Caco-2 (cell line): ENCODE measurements at regions not wholly inside any gene's neighbourhood (a gene's known extent, or its start where the extent isn't known, plus 50 kb on each side); places are given as distances from the start of the nearest gene placed in this dataset.
"Not testable (repeated sequence)": the region's sequence is repeated elsewhere in the genome, so short reads cannot be mapped to it uniquely, and the experiment has no call there.

Experiments used
- BruUV-seq: library from RNA; stranded (reverse); fragments of 400-500 nt; replicated peaks from 2 replicates; lab custom pipeline; 2021; lab: Mats Ljungman, UMichigan
- CTCF ChIA-PET: fragments of 300-600 bp; sonication (Branson Sonifier 250); formaldehyde crosslinking; loops from one replicate; lab custom pipeline; 2022; ENCODE audit warnings: antibody characterized with exemption; lab: Charles Lee
- POLR2A ChIA-PET: fragments of 300-600 bp; sonication (Branson Sonifier 250); formaldehyde crosslinking; loops from one replicate; lab custom pipeline; 2022; ENCODE audit warnings: antibody characterized with exemption; lab: Charles Lee
- DNase-seq, 2 experiments: peaks; one replicate each; pipeline versions ENCODE4 v3.0.0 to v3.0.0-alpha.2; 2020 to 2022
- H3K27me3 ChIP-seq: replicated peaks from 2 replicates; pipeline ENCODE4 v1.6.0; 2011; ENCODE audit warnings: low read length; ENCODE audit not compliant: control insufficient read depth, insufficient read depth
- H3K36me3 ChIP-seq: 2 replicates; pipeline ENCODE4 v1.5.1; 2011; ENCODE audit warnings: low read length; ENCODE audit not compliant: control insufficient read depth, insufficient read depth
- H3K4me1 ChIP-seq: fragments of 250-450 bp; sonication (Bioruptor Pico); 2 replicates; pipeline ENCODE4 v1.5.1; 2020; ENCODE audit warnings: mild to moderate bottlenecking
- H3K4me3 ChIP-seq: 2 replicates; pipeline ENCODE4 v1.5.1; 2011; ENCODE audit warnings: low read depth, mild to moderate bottlenecking, control low read depth, low read length
- H3K9me3 ChIP-seq: fragments of 250-450 bp; sonication (Bioruptor Pico); 2 replicates; pipeline ENCODE4 v1.5.1; 2020; ENCODE audit warnings: mild to moderate bottlenecking, moderate library complexity
- H3K27ac Mint-ChIP-seq: one replicate; pipeline ENCODE4 v1.8.0; 2022; ENCODE audit warnings: mixed read lengths; ENCODE audit not compliant: unreplicated experiment
- H3K27me3 Mint-ChIP-seq: one replicate; pipeline ENCODE4 v1.8.0; 2022; ENCODE audit warnings: mixed read lengths; ENCODE audit not compliant: insufficient read depth, unreplicated experiment
- H3K36me3 Mint-ChIP-seq: one replicate; pipeline ENCODE4 v1.8.0; 2022; ENCODE audit warnings: mild to moderate bottlenecking, mixed read lengths; ENCODE audit not compliant: insufficient read depth, unreplicated experiment
- H3K4me1 Mint-ChIP-seq: one replicate; pipeline ENCODE4 v1.8.0; 2022; ENCODE audit warnings: low read depth, mixed read lengths; ENCODE audit not compliant: unreplicated experiment
- H3K4me3 Mint-ChIP-seq: one replicate; pipeline ENCODE4 v1.8.0; 2022; ENCODE audit warnings: mild to moderate bottlenecking, moderate library complexity, mixed read lengths; ENCODE audit not compliant: unreplicated experiment
- H3K9me3 Mint-ChIP-seq: one replicate; pipeline ENCODE4 v1.8.0; 2022; ENCODE audit warnings: mixed read lengths; ENCODE audit not compliant: unreplicated experiment
- intact Hi-C: fragments of 100-400 bp; cut with micrococcal nuclease; formaldehyde crosslinking; loops from one replicate; pipeline ENCODE4 v1.10.0; 2022; ENCODE audit not compliant: unreplicated experiment
- TF ChIP-seq, protein P1 (sequence below), 2 experiments: fragments of 200-600 bp in 1 of 2; IDR thresholded peaks; 1 replicate in 1 of 2; 2 replicates in 1 of 2; pipeline versions ENCODE4 v1.5.1 to v1.8.0; 2011 to 2022; ENCODE audit warnings: antibody characterized with exemption in 1 of 2, control low read depth in 1 of 2, inconsistent platforms in 1 of 2, low read depth in 1 of 2, low read length in 1 of 2, mild to moderate bottlenecking in 1 of 2, moderate library complexity in 1 of 2; ENCODE audit not compliant: insufficient read depth in 1 of 2, severe bottlenecking in 1 of 2, unreplicated experiment in 1 of 2

DNA sequence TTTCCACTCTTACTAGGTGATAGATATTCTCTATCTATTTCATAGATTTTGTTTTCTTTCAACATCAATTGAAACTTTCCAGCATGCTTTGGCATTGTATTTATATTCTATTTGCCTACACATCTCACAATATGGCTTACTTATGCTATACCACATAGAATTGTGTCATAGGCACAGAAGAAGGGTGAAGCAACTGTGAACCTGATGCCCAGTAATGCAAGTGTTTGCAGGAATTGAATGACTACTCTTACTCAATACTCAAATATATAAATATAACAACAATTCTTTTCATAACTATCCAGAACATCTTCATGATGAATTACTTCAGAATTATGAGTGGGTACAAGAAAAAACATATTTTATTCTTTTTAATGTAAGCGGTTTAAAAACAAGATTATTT is 165.9 kb downstream of the PTBP2 start:
- H3K4me3 Mint-ChIP-seq: no peak overlapping the region
- H3K9me3 Mint-ChIP-seq: peaks cover under 1% of the 10 kb centered on the region
- no peaks in the 10 kb centered on the region for H3K27me3 Mint-ChIP-seq
- no peak overlapping the region for H3K27ac Mint-ChIP-seq
- DNase-seq: no peak
- TF ChIP-seq, protein P1, sequence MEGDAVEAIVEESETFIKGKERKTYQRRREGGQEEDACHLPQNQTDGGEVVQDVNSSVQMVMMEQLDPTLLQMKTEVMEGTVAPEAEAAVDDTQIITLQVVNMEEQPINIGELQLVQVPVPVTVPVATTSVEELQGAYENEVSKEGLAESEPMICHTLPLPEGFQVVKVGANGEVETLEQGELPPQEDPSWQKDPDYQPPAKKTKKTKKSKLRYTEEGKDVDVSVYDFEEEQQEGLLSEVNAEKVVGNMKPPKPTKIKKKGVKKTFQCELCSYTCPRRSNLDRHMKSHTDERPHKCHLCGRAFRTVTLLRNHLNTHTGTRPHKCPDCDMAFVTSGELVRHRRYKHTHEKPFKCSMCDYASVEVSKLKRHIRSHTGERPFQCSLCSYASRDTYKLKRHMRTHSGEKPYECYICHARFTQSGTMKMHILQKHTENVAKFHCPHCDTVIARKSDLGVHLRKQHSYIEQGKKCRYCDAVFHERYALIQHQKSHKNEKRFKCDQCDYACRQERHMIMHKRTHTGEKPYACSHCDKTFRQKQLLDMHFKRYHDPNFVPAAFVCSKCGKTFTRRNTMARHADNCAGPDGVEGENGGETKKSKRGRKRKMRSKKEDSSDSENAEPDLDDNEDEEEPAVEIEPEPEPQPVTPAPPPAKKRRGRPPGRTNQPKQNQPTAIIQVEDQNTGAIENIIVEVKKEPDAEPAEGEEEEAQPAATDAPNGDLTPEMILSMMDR (IDR thresholded peaks at IDR 0.05; ENCODE audit: insufficient read depth in 1 of 2, low read depth in 1 of 2, low read length in 1 of 2, severe bottlenecking in 1 of 2, unreplicated experiment in 1 of 2): no peak
- Histone ChIP-seq H3K4me1 (no peaks in the 10 kb centered on the region), H3K36me3 (no peaks in the 10 kb centered on the region), H3K4me3 (no peak overlapping the region), H3K9me3 (no peaks in the 10 kb centered on the region), H3K27me3 (no peaks in the 10 kb centered on the region)
- H3K4me1 Mint-ChIP-seq: no peaks in the 10 kb centered on the region
- BruUV-seq: no TSS peak
- CTCF ChIA-PET: no interaction called here
- POLR2A ChIA-PET: no interaction called here
- intact Hi-C loops: no loop called here
- H3K36me3 Mint-ChIP-seq: no peaks in the 10 kb centered on the region

- no TSS peak for BruUV-seq
- POLR2A ChIA-PET: no interaction called here
These were observed 180.3 kb downstream of the PTBP2 start for GRCh38 chr1:96901783-96902363.

DNA sequence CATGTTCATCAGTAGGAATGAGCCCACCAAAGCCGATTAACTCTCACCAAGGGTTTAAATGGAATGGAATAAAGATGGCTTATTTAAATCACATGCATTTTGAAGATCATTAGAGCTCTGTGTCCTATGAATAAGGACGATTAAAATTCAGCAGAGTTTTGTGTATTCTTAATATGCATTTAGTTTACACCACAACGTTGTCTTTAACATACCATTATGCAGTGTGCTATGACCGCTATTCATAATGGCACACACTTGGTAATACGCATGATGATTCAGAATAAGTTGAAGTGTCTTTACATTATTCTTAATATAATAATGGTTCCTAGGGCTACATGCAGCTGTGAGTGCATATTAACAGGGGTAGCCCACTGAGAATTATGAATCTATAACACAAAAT is 190.7 kb downstream of the PTBP2 start:
- no peaks in the 10 kb centered on the region for H3K27me3 Mint-ChIP-seq
- no TSS peak for BruUV-seq
- no peaks in the 10 kb centered on the region for H3K27me3 ChIP-seq
- TF ChIP-seq, protein P1 (IDR thresholded peaks at IDR 0.05; ENCODE audit: insufficient read depth in 1 of 2, low read depth in 1 of 2, low read length in 1 of 2, severe bottlenecking in 1 of 2, unreplicated experiment in 1 of 2): no peak
- no peak for DNase-seq
- no peaks in the 10 kb centered on the region for H3K9me3 Mint-ChIP-seq
- H3K36me3 ChIP-seq: no peaks in the 10 kb centered on the region
- H3K27ac Mint-ChIP-seq: no peak overlapping the region
- intact Hi-C loops: no loop called here
- H3K4me1 Mint-ChIP-seq: no peaks in the 10 kb centered on the region
- no peaks in the 10 kb centered on the region for H3K4me1 ChIP-seq
- H3K4me3 ChIP-seq: no peak overlapping the region
- no peaks in the 10 kb centered on the region for H3K9me3 ChIP-seq
- POLR2A ChIA-PET: no interaction called here
- H3K36me3 Mint-ChIP-seq: no peaks in the 10 kb centered on the region
- no peak overlapping the region for H3K4me3 Mint-ChIP-seq
- CTCF ChIA-PET: no interaction called here

More at GRCh38 chr1:96901783-96902363, 180.3 kb downstream of the PTBP2 start:
- TF ChIP-seq, protein P1 (IDR thresholded peaks at IDR 0.05; ENCODE audit: insufficient read depth in 1 of 2, low read depth in 1 of 2, low read length in 1 of 2, severe bottlenecking in 1 of 2, unreplicated experiment in 1 of 2): no peak
- no peaks in the 10 kb centered on the region for H3K27me3 ChIP-seq
- CTCF ChIA-PET: no interaction called here
- H3K4me3 Mint-ChIP-seq: no peak overlapping the region
- no peaks in the 10 kb centered on the region for H3K4me1 Mint-ChIP-seq
- intact Hi-C loops: no loop called here
- no peaks in the 10 kb centered on the region for H3K4me1 ChIP-seq
- no peak overlapping the region for H3K4me3 ChIP-seq
- H3K27me3 Mint-ChIP-seq: no peaks in the 10 kb centered on the region
- H3K9me3 Mint-ChIP-seq: no peaks in the 10 kb centered on the region
- H3K9me3 ChIP-seq: no peaks in the 10 kb centered on the region; the same call in 1 of the 2 replicates
- DNase-seq: no peak
- no peaks in the 10 kb centered on the region for H3K36me3 ChIP-seq
- no peak overlapping the region for H3K27ac Mint-ChIP-seq
- H3K36me3 Mint-ChIP-seq: no peaks in the 10 kb centered on the region

GRCh38 chr1:96915701-96916100 is 194.1 kb downstream of the PTBP2 start:
- POLR2A ChIA-PET, H3K9me3 ChIP-seq, H3K9me3 Mint-ChIP-seq, BruUV-seq, intact Hi-C loops, H3K4me3 Mint-ChIP-seq, H3K27me3 Mint-ChIP-seq, DNase-seq, CTCF ChIA-PET, H3K36me3 ChIP-seq, H3K36me3 Mint-ChIP-seq, H3K4me3 ChIP-seq, H3K27me3 ChIP-seq, H3K4me1 ChIP-seq, H3K4me1 Mint-ChIP-seq, H3K27ac Mint-ChIP-seq: not testable (repeated sequence)
